ENCODE measurements at regions not wholly inside any gene's neighbourhood (a gene's known extent, or its start where the extent isn't known, plus 50 kb on each side); places are given as distances from the start of the nearest gene placed in this dataset.

- no peak overlapping the region for H3K9ac ChIP-seq (ENCODE audit: low read depth in 1 of 2, low read length in 2 of 2)
- 85% methylated on average over 3 of the region's 3 CpGs for WGBS
- H3K27ac ChIP-seq (ENCODE audit: low read depth in 1 of 2, low read length in 2 of 2) = no peak overlapping the region
- H3K4me1 ChIP-seq (ENCODE audit: control insufficient read depth in 4 of 4, insufficient read depth in 4 of 4, low read length in 3 of 4) = no peaks in the 10 kb centered on the region
- no peaks in the 10 kb centered on the region for H3K27me3 ChIP-seq (ENCODE audit: control insufficient read depth in 4 of 4, insufficient read depth in 4 of 4, low read length in 3 of 4)
- no peaks in the 10 kb centered on the region for H3K36me3 ChIP-seq (ENCODE audit: control insufficient read depth in 4 of 4, insufficient read depth in 3 of 4, low read depth in 1 of 4, low read length in 3 of 4)
- DNase-seq (ENCODE audit: low spot score) = no peak
- no peak for TF ChIP-seq MAX (IDR thresholded peaks at IDR 0.05)
- H3K9me3 ChIP-seq (ENCODE audit: control insufficient read depth in 4 of 4, low read length in 3 of 4) = no peaks in the 10 kb centered on the region
- H3K4me3 ChIP-seq (ENCODE audit: low read depth in 1 of 3, low read length in 3 of 3) = no peak overlapping the region
These were observed 800.9 kb upstream of the TENM4 start for GRCh38 chr11:80241766-80242165.

GRCh38 chr11:80240245-80240644 is 799.4 kb upstream of the TENM4 start:
- no peak overlapping the region for H3K27ac ChIP-seq (ENCODE audit: low read depth in 1 of 2, low read length in 2 of 2)
- H3K4me1 ChIP-seq (ENCODE audit: control insufficient read depth in 4 of 4, insufficient read depth in 4 of 4, low read length in 3 of 4) = no peaks in the 10 kb centered on the region
- H3K27me3 ChIP-seq (ENCODE audit: control insufficient read depth in 4 of 4, insufficient read depth in 4 of 4, low read length in 3 of 4) = no peaks in the 10 kb centered on the region
- H3K9ac ChIP-seq (ENCODE audit: low read depth in 1 of 2, low read length in 2 of 2) = no peak overlapping the region
- TF ChIP-seq YY1 (IDR thresholded peaks at IDR 0.05) (no peak), SP1 (IDR thresholded peaks at IDR 0.05) (no peak), ATF3 (IDR thresholded peaks at IDR 0.05) (no peak), JUND (IDR thresholded peaks at IDR 0.05) (no peak), TAF1 (conservative IDR thresholded peaks at IDR 0.05) (no peak), REST (IDR thresholded peaks at IDR 0.05) (no peak), ZBTB33 (IDR thresholded peaks at IDR 0.05) (no peak), RAD21 (IDR thresholded peaks at IDR 0.05) (no peak), FOXA2 (IDR thresholded peaks at IDR 0.05) (no peak), GABPA (IDR thresholded peaks at IDR 0.05 in 1 of 2, conservative IDR thresholded peaks at IDR 0.05 in 1 of 2) (no peak), RXRA (IDR thresholded peaks at IDR 0.05) (no peak), NR2F2 (IDR thresholded peaks at IDR 0.05) (no peak), MAX (IDR thresholded peaks at IDR 0.05) (no peak), EGR1 (IDR thresholded peaks at IDR 0.05; ENCODE audit: low read depth in 2 of 2) (no peak), CTCF (IDR thresholded peaks at IDR 0.05; ENCODE audit: low read depth, low read length, missing input control) (no peak), HNF4A (conservative IDR thresholded peaks at IDR 0.05) (no peak), FOXA1 (IDR thresholded peaks at IDR 0.05) (no peak)
- H3K9me3 ChIP-seq (ENCODE audit: control insufficient read depth in 4 of 4, low read length in 3 of 4) = no peaks in the 10 kb centered on the region
- no peak for DNase-seq (ENCODE audit: low spot score)
- WGBS = 58% methylated on average over 1 of the region's 1 CpG
- H3K4me3 ChIP-seq (ENCODE audit: low read depth in 1 of 3, low read length in 3 of 3) = no peak overlapping the region
- H3K36me3 ChIP-seq (ENCODE audit: control insufficient read depth in 4 of 4, insufficient read depth in 3 of 4, low read depth in 1 of 4, low read length in 3 of 4) = no peaks in the 10 kb centered on the region

Data from liver (tissue), 8 donors.